Jurkat, Clone E6-1 (cell line): ENCODE measurements at regions not wholly inside any gene's neighbourhood (a gene's known extent, or its start where the extent isn't known, plus 50 kb on each side); places are given as distances from the start of the nearest gene placed in this dataset.

ENCODE experiments used
- DNase-seq: peaks from one replicate; pipeline ENCODE4 v3.0.0-alpha.2; 2011; ENCODE audit warnings: low read depth, low spot score
- H3K4me3 ChIP-seq: 2 replicates; pipeline ENCODE4 v1.5.1; 2011; ENCODE audit warnings: mild to moderate bottlenecking, low read length, control low read depth, moderate library complexity

DNA sequence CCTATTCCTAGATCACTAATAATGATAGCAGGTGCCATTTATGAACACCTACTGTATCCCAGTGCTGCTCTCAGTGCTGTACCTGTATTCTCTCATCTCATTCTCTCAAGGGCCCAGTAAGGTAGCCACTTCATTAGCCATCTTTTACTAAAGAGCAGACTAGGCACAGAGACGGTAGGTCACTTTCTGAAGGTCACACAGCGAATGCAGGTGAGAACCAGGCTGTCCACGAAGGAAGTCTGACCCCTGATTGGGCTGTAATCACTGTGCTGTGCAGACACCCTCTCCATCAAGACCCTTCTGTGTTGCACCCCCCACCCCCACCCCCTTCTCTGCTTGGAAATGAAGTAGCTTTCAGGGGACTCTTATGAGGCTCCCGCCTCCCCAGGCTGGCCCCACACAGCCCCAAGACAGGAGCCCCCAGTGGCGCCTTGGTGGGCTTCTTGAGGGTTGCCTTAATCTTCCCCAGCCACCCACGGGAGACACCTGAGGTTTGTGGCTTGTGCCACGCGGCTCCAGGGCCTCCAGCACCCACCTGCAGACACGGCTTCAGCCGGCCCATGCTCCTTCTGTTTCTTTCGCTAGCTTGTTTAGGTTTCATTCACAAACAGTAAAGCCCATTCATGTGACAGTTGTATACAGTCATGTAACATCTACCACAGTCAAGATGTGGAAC lies 81.7 kb upstream of the FAM20C start:
- no peak overlapping the region for H3K4me3 ChIP-seq
- DNase-seq, result no peak

DNA sequence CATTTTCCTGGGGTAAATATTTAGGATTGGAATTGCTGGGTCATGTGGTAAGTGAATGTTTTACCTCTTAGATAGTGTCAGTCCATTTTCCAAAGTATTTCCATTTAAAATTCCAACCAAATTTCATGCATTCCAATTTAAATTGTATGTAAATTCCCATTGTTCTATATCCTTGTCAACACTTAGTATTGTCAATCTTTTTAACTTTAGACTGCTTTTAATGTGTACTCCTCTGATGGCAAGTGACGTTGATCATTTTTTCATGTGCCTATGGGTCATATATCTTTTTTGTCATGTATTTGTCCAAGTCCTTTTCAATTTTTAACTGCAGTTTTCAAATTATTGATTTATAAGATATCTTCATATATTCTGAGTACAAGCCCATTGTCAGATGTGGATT lies 80.8 kb upstream of the FAM20C start:
- H3K4me3 ChIP-seq, result no peak overlapping the region
- DNase-seq, result no peak

DNA sequence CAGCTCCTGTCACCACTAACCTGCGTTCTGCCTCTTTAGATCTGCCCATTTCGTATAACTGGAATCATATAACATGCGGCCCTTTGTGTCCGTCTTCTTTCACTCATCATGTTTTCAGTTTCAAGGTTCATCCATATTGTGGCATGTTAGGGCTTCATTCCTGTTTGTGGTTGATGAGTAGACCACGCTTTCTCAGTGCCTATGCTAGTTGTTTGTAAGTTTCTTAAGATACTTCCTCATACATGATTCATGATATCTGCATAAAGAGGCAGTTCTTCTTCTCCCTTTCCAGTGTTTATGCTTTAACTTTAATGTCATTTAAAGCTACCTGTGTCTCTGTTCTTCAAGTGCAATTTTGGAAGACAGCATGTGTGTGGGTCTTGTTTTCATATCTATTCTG lies 79.5 kb upstream of the FAM20C start:
- H3K4me3 ChIP-seq, result no peak overlapping the region
- no peak for DNase-seq

- DNase-seq, result no peak
- no peak overlapping the region for H3K4me3 ChIP-seq
Observed at GRCh38 chr7:115274-115911, 77.0 kb upstream of the FAM20C start.

DNA sequence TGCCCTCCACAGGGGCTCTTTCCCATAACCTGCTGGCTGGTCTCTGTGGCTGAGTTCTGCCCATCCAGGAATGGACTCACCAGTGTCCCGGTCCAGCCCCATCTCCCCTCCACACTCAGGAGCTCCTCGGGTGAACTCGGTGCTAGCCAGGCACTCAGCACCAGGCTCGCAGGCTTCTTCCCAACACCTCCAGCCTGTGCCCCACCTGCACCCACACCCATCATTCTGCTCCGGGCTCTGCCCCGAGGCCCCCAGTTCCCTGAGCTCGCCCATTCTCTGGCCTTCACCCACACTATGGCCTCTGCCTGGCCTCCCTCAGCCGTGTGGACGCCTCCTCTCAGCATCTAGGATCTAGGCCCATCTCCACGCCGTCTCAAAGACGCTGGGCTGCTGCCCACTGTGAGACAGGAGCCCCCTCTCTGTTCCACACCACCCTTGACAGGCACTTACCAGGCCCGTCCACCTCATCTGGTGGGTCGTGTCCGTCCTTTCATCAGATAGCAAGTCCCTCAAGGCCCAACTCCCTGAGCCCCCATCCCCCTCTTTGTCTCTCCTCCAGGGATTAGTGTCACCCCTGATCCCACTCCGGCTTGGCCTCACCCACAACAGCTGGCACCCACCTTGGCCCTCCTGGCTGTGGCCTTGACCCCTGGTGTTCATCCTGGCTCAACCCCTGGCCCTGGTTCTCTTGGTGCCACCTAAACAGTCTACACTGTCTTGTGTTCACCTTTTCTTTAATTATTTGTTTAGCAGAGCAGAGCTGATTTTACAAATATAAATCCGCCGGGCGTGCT lies 76.0 kb upstream of the FAM20C start:
- H3K4me3 ChIP-seq, result no peak overlapping the region
- DNase-seq, result no peak

DNA sequence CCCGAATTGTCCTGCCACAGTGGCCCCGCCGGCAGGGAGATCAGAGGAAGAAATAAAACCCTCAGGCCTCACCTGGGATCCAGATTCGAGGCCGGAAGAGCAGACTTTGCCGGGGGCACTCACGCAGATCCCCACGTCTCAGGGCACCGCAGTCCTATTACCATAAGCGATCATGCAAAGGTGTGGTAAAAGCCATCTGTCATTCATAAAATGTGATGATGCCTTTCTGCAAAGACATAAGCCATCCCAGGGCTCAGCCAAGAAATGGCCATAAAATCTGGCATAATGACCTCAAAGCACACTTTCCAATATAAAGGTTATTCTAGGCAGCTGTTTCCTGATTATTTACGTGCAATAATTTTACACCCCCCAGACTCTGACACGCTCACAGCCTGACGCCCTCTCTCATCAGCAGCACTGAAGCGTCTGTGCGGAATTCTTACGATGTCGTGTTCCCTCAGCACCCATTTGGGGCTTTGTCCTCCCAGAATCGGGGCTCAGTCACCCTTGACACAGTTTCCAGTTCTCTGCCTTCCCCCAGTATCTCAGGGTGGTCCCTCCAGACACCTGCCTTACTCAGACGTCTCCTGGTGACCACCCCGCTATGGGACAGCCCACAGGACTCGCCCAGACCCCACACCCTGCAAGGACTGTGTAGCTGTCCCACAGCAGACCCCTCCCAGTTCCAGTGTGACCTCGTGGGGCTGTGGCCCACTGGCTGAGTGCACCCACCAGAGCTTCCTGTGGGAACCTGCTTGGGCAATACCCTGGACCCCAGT lies 74.3 kb upstream of the FAM20C start:
- no peak for DNase-seq
- no peak overlapping the region for H3K4me3 ChIP-seq

- H3K4me3 ChIP-seq, result no peak overlapping the region
- DNase-seq, result no peak
Observed at GRCh38 chr7:118615-119391, 73.6 kb upstream of the FAM20C start.

- H3K4me3 ChIP-seq, result no peak overlapping the region
- no peak for DNase-seq
Observed at GRCh38 chr7:119392-120163, 72.8 kb upstream of the FAM20C start.

DNA sequence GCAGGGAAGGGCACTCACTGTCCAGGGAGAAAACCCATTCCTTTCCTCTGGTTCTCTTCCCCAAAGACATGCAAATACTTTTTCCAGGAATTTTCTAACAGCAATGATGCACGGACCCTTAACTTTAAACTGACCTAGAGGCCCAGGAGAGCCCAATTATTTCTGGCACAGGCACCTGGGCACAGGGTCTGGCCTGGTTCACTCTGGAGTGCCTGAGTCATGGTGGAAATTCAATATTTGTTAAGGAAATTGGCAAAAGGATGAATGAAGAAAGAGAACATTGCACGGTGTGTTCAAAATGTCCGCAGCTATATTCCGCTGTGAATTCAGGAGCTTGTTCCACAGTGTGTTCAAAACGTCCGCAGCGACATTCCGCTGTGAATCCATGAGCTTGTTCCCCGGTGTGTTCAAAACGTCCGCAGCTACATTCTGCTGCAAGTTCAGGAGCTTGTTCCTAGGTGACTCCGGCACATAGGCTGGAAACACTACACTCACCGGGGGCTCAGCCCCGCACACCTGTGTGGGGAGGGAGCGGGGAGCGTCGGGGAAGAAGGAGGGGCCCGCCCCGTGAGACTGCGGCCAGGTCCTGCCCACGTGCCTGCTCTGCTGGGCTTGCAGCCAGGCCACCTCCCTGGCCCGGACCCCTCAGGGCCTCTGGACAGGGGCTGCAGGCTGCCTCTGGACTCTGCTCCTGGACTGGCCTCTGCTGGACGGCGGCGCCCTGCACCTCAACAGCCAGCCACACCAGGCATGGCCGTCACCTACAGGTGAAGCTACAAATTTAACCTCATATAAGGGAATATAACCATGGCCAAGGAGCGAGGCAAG lies 72.0 kb upstream of the FAM20C start:
- DNase-seq, result no peak
- no peak overlapping the region for H3K4me3 ChIP-seq

DNA sequence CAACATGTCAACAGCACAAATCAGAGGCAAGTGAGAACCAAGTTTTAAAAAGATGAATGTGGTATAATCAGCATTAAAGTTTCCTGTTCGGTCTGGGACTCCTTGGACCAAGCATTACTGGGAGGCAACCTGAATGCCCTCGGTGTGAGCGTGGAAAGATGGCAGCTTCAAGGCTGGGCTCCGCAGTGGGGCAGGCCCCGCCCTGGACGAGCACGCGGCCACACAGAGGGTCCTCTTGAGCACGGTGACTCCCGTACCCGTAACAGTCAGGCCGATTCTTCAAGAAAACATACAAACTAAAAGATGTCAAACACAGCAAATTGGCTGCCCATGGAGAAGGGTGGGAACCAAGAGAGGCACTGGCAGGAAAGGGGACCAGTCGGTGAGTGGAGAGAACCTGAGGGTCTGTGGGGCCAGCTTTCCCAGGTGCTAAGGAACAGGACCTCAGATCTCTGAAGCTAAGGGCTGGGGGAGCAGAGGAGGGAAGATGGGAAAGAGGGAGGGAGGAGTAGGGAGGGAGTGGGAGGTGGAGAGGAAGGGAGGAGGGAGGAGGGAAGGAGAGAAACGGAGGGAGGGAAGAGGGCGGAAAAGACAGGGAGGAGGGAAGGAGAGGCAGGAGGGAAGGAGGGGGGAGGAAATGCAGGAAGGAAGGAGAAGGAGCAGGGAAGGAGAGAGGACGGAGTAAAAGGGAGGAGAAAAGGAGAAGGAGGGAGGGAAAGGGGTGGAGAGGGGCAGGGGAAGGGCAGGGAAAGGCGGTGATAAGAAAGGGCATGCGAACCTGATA lies 71.2 kb upstream of the FAM20C start:
- no peak for DNase-seq
- no peak overlapping the region for H3K4me3 ChIP-seq

GRCh38 chr7:123237-123636 lies 69.1 kb upstream of the FAM20C start:
- DNase-seq, result no peak
- no peak overlapping the region for H3K4me3 ChIP-seq

DNA sequence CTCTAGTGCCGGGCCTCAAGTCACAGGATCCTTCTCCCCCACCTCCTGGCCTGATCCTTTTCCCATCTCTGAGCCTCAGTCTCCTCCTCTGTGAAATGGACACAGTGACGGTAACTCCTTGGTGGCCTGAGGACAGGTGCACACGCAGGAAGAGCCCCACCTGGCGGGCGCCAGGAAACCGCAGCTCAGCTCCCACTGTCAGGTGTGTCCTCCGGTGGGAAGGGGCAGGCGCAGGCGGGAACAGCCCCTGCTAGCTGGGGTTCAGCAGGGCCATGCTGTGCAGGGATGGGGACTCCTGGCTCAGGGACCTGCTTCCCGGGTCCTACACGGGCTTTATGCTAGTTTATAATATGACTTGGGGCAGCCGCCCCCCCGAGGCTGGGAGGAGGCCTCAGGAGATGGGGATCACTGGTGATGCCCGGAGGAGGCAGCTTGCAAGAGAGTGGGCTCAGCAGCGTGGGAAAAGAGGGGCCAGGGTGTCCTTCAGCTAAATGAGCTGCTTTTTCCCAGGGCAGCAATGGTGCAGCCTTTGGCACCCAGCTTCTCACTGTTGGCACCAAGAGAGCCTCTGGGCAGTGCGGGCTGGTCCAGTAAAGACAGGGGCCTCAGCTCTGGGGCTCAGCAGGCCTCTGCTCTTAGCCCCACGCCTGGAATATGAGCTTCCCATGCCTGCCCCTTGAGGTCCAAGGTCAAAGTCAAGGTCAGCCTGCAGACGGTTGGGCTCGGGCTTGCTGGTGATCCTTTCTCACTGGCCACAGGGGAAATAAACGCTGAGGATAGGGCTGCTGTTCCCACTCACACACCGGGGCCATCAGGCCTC lies 68.0 kb upstream of the FAM20C start:
- no peak overlapping the region for H3K4me3 ChIP-seq
- no peak for DNase-seq

DNA sequence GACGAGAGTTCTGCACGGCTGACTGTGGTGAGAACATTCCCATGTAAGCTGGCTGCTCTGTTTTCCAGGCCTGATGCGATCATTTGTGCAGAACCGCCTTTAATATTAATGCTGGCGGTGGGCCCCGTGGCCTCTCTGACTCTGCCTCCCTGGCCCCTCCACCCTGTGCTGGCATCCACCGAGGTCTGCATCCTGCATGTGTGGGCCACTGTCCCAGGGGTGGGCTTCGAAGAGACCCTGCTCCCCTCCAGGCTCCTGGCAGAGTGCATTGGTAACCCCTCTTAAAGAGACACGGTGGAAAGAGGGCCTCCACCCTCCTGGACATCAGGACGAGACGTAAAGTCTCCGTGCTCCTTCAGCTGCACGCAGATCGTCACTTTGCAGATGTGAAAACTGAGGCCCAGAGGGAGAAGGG lies 67.3 kb upstream of the FAM20C start:
- no peak overlapping the region for H3K4me3 ChIP-seq
- no peak for DNase-seq

GRCh38 chr7:125661-126060 lies 66.7 kb upstream of the FAM20C start:
- no peak for DNase-seq
- no peak overlapping the region for H3K4me3 ChIP-seq

- DNase-seq, result no peak
- no peak overlapping the region for H3K4me3 ChIP-seq
Observed at GRCh38 chr7:126368-126767, 66.0 kb upstream of the FAM20C start.

DNA sequence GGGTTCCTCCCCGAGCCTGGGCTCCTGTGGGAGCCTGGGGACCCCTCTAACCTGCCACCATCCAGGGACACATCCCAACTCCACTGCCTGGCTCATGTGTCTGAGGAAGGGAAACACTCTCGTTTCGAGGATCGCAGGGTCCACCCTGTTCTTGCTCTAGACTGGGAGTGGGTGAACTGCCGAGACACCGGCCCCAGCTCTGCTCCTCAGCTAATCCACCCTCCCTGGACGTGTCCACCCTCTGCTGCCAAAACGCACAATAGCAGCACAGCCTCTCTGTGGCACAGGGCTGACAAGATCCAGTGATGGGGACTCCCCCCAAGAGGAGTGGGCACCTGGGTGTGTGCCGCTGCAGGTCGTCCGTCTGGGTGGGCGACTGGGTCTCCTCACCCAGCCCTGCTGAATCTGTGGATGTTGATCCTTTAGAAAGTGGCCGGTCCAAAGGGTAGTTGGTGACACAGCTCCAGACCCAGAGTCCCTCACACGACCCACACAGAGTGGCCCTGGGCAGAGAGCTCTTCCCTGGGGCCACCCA lies 65.2 kb upstream of the FAM20C start:
- no peak for DNase-seq
- no peak overlapping the region for H3K4me3 ChIP-seq
